ENCODE measurements at regions not wholly inside any gene's neighbourhood (a gene's known extent, or its start where the extent isn't known, plus 50 kb on each side); places are given as distances from the start of the nearest gene placed in this dataset.

GRCh38 chr7:138345567-138345966 lies 114.5 kb upstream of the TRIM24 start:
- TF ChIP-seq EZH2 (IDR thresholded peaks at IDR 0.05; ENCODE audit: insufficient read depth, low read length) (no peak), CTCF (IDR thresholded peaks at IDR 0.05; ENCODE audit: insufficient read depth, low read depth, low read length) (no peak)

All from astrocyte (in vitro differentiated cells and primary cell).